ENCODE measurements at regions not wholly inside any gene's neighbourhood (a gene's known extent, or its start where the extent isn't known, plus 50 kb on each side); places are given as distances from the start of the nearest gene placed in this dataset.

GRCh38 chr6:81023007-81023582 lies 729.4 kb downstream of the TENT5A start:
- no peak for TF ChIP-seq CTCF (tag by site-specific recombination; IDR thresholded peaks at IDR 0.05)
- no peak for TF ChIP-seq ZNF16 (tag by site-specific recombination; IDR thresholded peaks at IDR 0.05; ENCODE audit: low read depth)
- TF ChIP-seq, protein P1, sequence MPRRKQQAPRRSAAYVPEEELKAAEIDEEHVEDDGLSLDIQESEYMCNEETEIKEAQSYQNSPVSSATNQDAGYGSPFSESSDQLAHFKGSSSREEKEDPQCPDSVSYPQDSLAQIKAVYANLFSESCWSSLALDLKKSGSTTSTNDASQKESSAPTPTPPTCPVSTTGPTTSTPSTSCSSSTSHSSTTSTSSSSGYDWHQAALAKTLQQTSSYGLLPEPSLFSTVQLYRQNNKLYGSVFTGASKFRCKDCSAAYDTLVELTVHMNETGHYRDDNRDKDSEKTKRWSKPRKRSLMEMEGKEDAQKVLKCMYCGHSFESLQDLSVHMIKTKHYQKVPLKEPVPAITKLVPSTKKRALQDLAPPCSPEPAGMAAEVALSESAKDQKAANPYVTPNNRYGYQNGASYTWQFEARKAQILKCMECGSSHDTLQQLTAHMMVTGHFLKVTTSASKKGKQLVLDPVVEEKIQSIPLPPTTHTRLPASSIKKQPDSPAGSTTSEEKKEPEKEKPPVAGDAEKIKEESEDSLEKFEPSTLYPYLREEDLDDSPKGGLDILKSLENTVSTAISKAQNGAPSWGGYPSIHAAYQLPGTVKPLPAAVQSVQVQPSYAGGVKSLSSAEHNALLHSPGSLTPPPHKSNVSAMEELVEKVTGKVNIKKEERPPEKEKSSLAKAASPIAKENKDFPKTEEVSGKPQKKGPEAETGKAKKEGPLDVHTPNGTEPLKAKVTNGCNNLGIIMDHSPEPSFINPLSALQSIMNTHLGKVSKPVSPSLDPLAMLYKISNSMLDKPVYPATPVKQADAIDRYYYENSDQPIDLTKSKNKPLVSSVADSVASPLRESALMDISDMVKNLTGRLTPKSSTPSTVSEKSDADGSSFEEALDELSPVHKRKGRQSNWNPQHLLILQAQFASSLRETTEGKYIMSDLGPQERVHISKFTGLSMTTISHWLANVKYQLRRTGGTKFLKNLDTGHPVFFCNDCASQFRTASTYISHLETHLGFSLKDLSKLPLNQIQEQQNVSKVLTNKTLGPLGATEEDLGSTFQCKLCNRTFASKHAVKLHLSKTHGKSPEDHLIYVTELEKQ (tag by site-specific recombination; IDR thresholded peaks at IDR 0.05; ENCODE audit: borderline replicate concordance): no peak
- no peak for TF ChIP-seq ZNF518A (tag by site-specific recombination; conservative IDR thresholded peaks at IDR 0.05; ENCODE audit: low read depth)
- TF ChIP-seq ZNF221 (tag by site-specific recombination; IDR thresholded peaks at IDR 0.05; ENCODE audit: borderline replicate concordance): no peak
- no peak for TF ChIP-seq ZEB2 (tag by site-specific recombination; IDR thresholded peaks at IDR 0.05)
- TF ChIP-seq PRDM10 (tag by site-specific recombination; IDR thresholded peaks at IDR 0.05): no peak
- TF ChIP-seq, protein P2, sequence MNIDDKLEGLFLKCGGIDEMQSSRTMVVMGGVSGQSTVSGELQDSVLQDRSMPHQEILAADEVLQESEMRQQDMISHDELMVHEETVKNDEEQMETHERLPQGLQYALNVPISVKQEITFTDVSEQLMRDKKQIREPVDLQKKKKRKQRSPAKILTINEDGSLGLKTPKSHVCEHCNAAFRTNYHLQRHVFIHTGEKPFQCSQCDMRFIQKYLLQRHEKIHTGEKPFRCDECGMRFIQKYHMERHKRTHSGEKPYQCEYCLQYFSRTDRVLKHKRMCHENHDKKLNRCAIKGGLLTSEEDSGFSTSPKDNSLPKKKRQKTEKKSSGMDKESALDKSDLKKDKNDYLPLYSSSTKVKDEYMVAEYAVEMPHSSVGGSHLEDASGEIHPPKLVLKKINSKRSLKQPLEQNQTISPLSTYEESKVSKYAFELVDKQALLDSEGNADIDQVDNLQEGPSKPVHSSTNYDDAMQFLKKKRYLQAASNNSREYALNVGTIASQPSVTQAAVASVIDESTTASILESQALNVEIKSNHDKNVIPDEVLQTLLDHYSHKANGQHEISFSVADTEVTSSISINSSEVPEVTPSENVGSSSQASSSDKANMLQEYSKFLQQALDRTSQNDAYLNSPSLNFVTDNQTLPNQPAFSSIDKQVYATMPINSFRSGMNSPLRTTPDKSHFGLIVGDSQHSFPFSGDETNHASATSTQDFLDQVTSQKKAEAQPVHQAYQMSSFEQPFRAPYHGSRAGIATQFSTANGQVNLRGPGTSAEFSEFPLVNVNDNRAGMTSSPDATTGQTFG (tag by site-specific recombination; IDR thresholded peaks at IDR 0.05; ENCODE audit: borderline replicate concordance): no peak
- TF ChIP-seq ZFP37 (tag by site-specific recombination; IDR thresholded peaks at IDR 0.05): no peak
- TF ChIP-seq ZNF175 (tag by site-specific recombination; IDR thresholded peaks at IDR 0.05): no peak
- no peak for TF ChIP-seq MYNN (tag by site-specific recombination; IDR thresholded peaks at IDR 0.05; ENCODE audit: borderline replicate concordance)
